NB4 (cell line): ENCODE measurements at regions not wholly inside any gene's neighbourhood (a gene's known extent, or its start where the extent isn't known, plus 50 kb on each side); places are given as distances from the start of the nearest gene placed in this dataset.

Source experiments
- DNase-seq: peaks from one replicate; pipeline ENCODE4 v3.0.0; 2010; ENCODE audit warnings: low read depth
- H3K4me3 ChIP-seq: one replicate; pipeline ENCODE4 v1.5.1; 2011; ENCODE audit warnings: mild to moderate bottlenecking, low read depth, low read length, moderate library complexity
- MAX ChIP-seq: IDR thresholded peaks from 2 replicates; pipeline ENCODE4 v1.6.1; 2011; ENCODE audit warnings: low read depth, low read length
- MYC ChIP-seq: IDR thresholded peaks from 2 replicates; pipeline ENCODE4 v1.6.1; 2011; ENCODE audit warnings: low read depth, low read length
- POLR2A ChIP-seq: IDR thresholded peaks from 2 replicates; pipeline ENCODE4 v1.6.1; 2011; ENCODE audit warnings: mild to moderate bottlenecking; ENCODE audit not compliant: insufficient read length; ENCODE audit errors: extremely low read depth
- TF ChIP-seq, protein P1 (sequence below): IDR thresholded peaks from one replicate; pipeline ENCODE4 v1.5.1; 2012; ENCODE audit warnings: low read depth, low read length

DNA sequence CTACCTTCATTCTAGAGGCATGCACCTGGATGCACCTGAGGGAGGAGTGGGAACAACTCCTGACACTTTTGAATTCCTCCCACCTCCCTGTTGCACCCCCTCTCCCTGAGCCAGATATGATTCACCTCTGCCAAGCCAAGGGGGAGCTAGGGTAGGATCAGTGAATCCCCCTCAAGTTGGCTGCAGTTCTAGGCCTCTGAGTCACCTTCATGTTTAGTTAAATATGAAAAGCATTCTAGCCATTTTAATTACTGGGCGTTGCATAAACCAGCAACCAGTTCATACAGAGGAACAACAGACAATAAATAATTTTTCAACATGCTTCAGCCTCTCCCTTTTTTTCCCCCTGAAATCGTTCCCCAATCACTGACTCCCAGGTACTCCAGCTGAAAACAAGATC lies 1440.2 kb downstream of the ADGRL3 start:
- H3K4me3 ChIP-seq = no peak overlapping the region
- TF ChIP-seq MYC (no peak), POLR2A (no peak), MAX (no peak)
- TF ChIP-seq, protein P1, sequence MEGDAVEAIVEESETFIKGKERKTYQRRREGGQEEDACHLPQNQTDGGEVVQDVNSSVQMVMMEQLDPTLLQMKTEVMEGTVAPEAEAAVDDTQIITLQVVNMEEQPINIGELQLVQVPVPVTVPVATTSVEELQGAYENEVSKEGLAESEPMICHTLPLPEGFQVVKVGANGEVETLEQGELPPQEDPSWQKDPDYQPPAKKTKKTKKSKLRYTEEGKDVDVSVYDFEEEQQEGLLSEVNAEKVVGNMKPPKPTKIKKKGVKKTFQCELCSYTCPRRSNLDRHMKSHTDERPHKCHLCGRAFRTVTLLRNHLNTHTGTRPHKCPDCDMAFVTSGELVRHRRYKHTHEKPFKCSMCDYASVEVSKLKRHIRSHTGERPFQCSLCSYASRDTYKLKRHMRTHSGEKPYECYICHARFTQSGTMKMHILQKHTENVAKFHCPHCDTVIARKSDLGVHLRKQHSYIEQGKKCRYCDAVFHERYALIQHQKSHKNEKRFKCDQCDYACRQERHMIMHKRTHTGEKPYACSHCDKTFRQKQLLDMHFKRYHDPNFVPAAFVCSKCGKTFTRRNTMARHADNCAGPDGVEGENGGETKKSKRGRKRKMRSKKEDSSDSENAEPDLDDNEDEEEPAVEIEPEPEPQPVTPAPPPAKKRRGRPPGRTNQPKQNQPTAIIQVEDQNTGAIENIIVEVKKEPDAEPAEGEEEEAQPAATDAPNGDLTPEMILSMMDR = no peak
- DNase-seq = no peak

DNA sequence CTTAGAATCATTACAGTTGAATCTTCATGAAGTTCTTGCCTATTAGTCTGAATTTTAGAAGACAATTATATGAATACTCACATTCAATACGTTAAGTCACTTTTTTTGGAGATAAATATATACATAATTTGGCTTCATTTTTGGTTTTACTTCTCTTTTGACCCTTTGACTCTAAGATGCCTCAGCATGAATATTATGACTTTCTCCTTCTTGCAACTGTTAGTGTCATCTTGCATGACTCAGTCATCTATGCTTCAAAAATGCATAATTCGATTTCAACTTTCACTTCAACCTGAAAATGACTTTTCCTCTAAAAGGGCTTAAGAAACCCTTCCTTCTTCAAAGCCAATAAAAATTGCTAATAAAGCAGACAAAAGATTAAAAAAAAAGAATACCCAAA lies 1427.5 kb downstream of the ADGRL3 start:
- no peak for TF ChIP-seq POLR2A
- no peak for TF ChIP-seq MAX
- no peak for TF ChIP-seq MYC
- TF ChIP-seq, protein P1 = no peak
- no peak for DNase-seq
- H3K4me3 ChIP-seq = no peak overlapping the region

- DNase-seq = no peak
- TF ChIP-seq, protein P1 = no peak
- no peak for TF ChIP-seq MYC
Measured at GRCh38 chr4:62627141-62627540, 1427.0 kb downstream of the ADGRL3 start.

GRCh38 chr4:62622089-62622488 lies 1422.0 kb downstream of the ADGRL3 start:
- TF ChIP-seq MYC (no peak), MAX (no peak), POLR2A (no peak)
- TF ChIP-seq, protein P1 = no peak
- DNase-seq = peak; percentile 18
- no peak overlapping the region for H3K4me3 ChIP-seq

More at GRCh38 chr4:62627141-62627540, 1427.0 kb downstream of the ADGRL3 start:
- H3K4me3 ChIP-seq = no peak overlapping the region

- no peak for DNase-seq
- no peak overlapping the region for H3K4me3 ChIP-seq
- TF ChIP-seq, protein P1 = no peak
- no peak for TF ChIP-seq MYC
- no peak for TF ChIP-seq MAX
- TF ChIP-seq POLR2A = no peak
Measured at GRCh38 chr4:62619971-62620370, 1419.8 kb downstream of the ADGRL3 start.

DNA sequence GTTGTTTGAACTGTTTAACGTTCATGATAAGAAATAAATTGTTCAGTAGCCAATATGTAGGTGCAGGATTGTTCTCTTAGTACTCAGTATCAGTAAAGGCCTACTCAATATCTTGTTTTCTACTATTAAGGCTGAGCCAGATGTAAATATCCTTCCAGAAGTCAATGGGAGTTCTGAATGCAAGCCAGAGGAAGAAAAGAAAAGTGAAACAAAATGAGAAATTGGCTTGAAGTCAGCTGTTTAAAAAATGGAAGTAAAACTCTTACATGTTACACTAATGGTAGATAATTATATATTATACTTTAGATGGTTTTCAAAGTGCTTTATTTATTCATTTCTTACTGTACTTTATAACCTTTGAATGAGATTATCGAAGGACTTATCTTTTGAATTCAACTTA lies 1417.9 kb downstream of the ADGRL3 start:
- DNase-seq = no peak
- no peak overlapping the region for H3K4me3 ChIP-seq
- no peak for TF ChIP-seq MYC
- TF ChIP-seq, protein P1 = no peak
- no peak for TF ChIP-seq MAX
- no peak for TF ChIP-seq POLR2A
